ENCODE measurements at regions not wholly inside any gene's neighbourhood (a gene's known extent, or its start where the extent isn't known, plus 50 kb on each side); places are given as distances from the start of the nearest gene placed in this dataset.
"Not testable (repeated sequence)": the region's sequence is repeated elsewhere in the genome, so short reads cannot be mapped to it uniquely, and the experiment has no call there.

GRCh38 chr9:67418496-67419079 is 426.2 kb upstream of the SPATA31A3 start:
- DNase-seq, result not testable (repeated sequence)

- not testable (repeated sequence) for DNase-seq
Measured at GRCh38 chr9:67417341-67417983, 425.1 kb upstream of the SPATA31A3 start.

GRCh38 chr9:67416639-67417038 is 424.3 kb upstream of the SPATA31A3 start:
- not testable (repeated sequence) for DNase-seq

- not testable (repeated sequence) for DNase-seq
Measured at GRCh38 chr9:67410606-67411220, 418.4 kb upstream of the SPATA31A3 start.

- DNase-seq, result not testable (repeated sequence)
Measured at GRCh38 chr9:67403739-67404138, 411.4 kb upstream of the SPATA31A3 start.

- not testable (repeated sequence) for DNase-seq
Measured at GRCh38 chr9:67397731-67398130, 405.4 kb upstream of the SPATA31A3 start.

- not testable (repeated sequence) for DNase-seq
Measured at GRCh38 chr9:67394782-67395181, 402.4 kb upstream of the SPATA31A3 start.

GRCh38 chr9:67394038-67394437 is 401.7 kb upstream of the SPATA31A3 start:
- not testable (repeated sequence) for DNase-seq

GRCh38 chr9:67369664-67370063 is 377.3 kb upstream of the SPATA31A3 start:
- not testable (repeated sequence) for DNase-seq

- DNase-seq, result not testable (repeated sequence)
Measured at GRCh38 chr9:67362325-67362724, 370.0 kb upstream of the SPATA31A3 start.

- DNase-seq, result not testable (repeated sequence)
Measured at GRCh38 chr9:67353961-67354360, 361.6 kb upstream of the SPATA31A3 start.

- DNase-seq, result not testable (repeated sequence)
Measured at GRCh38 chr9:67349424-67349759, 357.0 kb upstream of the SPATA31A3 start.

- DNase-seq, result not testable (repeated sequence)
Measured at GRCh38 chr9:67348562-67349423, 356.4 kb upstream of the SPATA31A3 start.

GRCh38 chr9:67348094-67348493 is 355.7 kb upstream of the SPATA31A3 start:
- DNase-seq, result not testable (repeated sequence)

GRCh38 chr9:67339216-67339615 is 346.9 kb upstream of the SPATA31A3 start:
- DNase-seq, result not testable (repeated sequence)

- DNase-seq, result not testable (repeated sequence)
Measured at GRCh38 chr9:67338201-67338600, 345.9 kb upstream of the SPATA31A3 start.

GRCh38 chr9:67334727-67335572 is 342.6 kb upstream of the SPATA31A3 start:
- DNase-seq, result not testable (repeated sequence)

- not testable (repeated sequence) for DNase-seq
Measured at GRCh38 chr9:67331634-67332033, 339.3 kb upstream of the SPATA31A3 start.

GRCh38 chr9:67313409-67313808 is 321.1 kb upstream of the SPATA31A3 start:
- DNase-seq, result not testable (repeated sequence)

- DNase-seq, result not testable (repeated sequence)
Measured at GRCh38 chr9:67312504-67312903, 320.2 kb upstream of the SPATA31A3 start.

- DNase-seq, result not testable (repeated sequence)
Measured at GRCh38 chr9:67307109-67307508, 314.8 kb upstream of the SPATA31A3 start.

- not testable (repeated sequence) for DNase-seq
Measured at GRCh38 chr9:67288797-67289196, 296.4 kb upstream of the SPATA31A3 start.
